GM11168 (cell line): ENCODE measurements at regions not wholly inside any gene's neighbourhood (a gene's known extent, or its start where the extent isn't known, plus 50 kb on each side); places are given as distances from the start of the nearest gene placed in this dataset.
"Not testable (repeated sequence)": the region's sequence is repeated elsewhere in the genome, so short reads cannot be mapped to it uniquely, and the experiment has no call there.

ENCODE experiments used
- in situ Hi-C: fragments of 300-500 bp; cut with MboI; formaldehyde crosslinking; loops from one replicate; pipeline ENCODE4 v1.12.0; 2022; ENCODE audit warnings: low sequenced_read_pairs; ENCODE audit not compliant: unreplicated experiment

- in situ Hi-C loops = not testable (repeated sequence)
These were observed 343.3 kb upstream of the PLGLB2 start for GRCh38 chr2:87404411-87405255.

- in situ Hi-C loops = not testable (repeated sequence)
These were observed 342.2 kb upstream of the PLGLB2 start for GRCh38 chr2:87405531-87406216.

GRCh38 chr2:87406406-87407175 lies 341.3 kb upstream of the PLGLB2 start:
- in situ Hi-C loops = not testable (repeated sequence)

GRCh38 chr2:87409601-87410000 lies 338.3 kb upstream of the PLGLB2 start:
- in situ Hi-C loops = not testable (repeated sequence)

- in situ Hi-C loops = not testable (repeated sequence)
These were observed 337.5 kb upstream of the PLGLB2 start for GRCh38 chr2:87410371-87410770.

- in situ Hi-C loops = not testable (repeated sequence)
These were observed 335.7 kb upstream of the PLGLB2 start for GRCh38 chr2:87412036-87412820.

GRCh38 chr2:87414331-87414730 lies 333.6 kb upstream of the PLGLB2 start:
- in situ Hi-C loops = not testable (repeated sequence)

- in situ Hi-C loops = not testable (repeated sequence)
These were observed 332.9 kb upstream of the PLGLB2 start for GRCh38 chr2:87414795-87415570.

- in situ Hi-C loops = not testable (repeated sequence)
These were observed 332.2 kb upstream of the PLGLB2 start for GRCh38 chr2:87415586-87416265.

GRCh38 chr2:87416266-87416592 lies 331.7 kb upstream of the PLGLB2 start:
- in situ Hi-C loops = not testable (repeated sequence)

GRCh38 chr2:87417147-87417546 lies 330.7 kb upstream of the PLGLB2 start:
- in situ Hi-C loops = not testable (repeated sequence)

- in situ Hi-C loops = not testable (repeated sequence)
These were observed 329.9 kb upstream of the PLGLB2 start for GRCh38 chr2:87417742-87418567.

GRCh38 chr2:87418823-87419822 lies 328.8 kb upstream of the PLGLB2 start:
- in situ Hi-C loops = not testable (repeated sequence)

- in situ Hi-C loops = not testable (repeated sequence)
These were observed 327.9 kb upstream of the PLGLB2 start for GRCh38 chr2:87419980-87420379.

GRCh38 chr2:87420954-87421353 lies 326.9 kb upstream of the PLGLB2 start:
- in situ Hi-C loops = not testable (repeated sequence)

GRCh38 chr2:87423796-87424762 lies 323.8 kb upstream of the PLGLB2 start:
- in situ Hi-C loops = not testable (repeated sequence)
